ENCODE measurements at regions not wholly inside any gene's neighbourhood (a gene's known extent, or its start where the extent isn't known, plus 50 kb on each side); places are given as distances from the start of the nearest gene placed in this dataset.

- TF ChIP-seq CTCF (IDR thresholded peaks at IDR 0.05) (no peak), EZH2 (IDR thresholded peaks at IDR 0.05; ENCODE audit: borderline replicate concordance, insufficient read depth, low read depth, low read length, poor library complexity, severe bottlenecking) (no peak)
Observed at GRCh38 chrX:2568125-2568524, 67.3 kb upstream of the DHRSX start.
